VCaP (cell line): ENCODE measurements at regions not wholly inside any gene's neighbourhood (a gene's known extent, or its start where the extent isn't known, plus 50 kb on each side); places are given as distances from the start of the nearest gene placed in this dataset.

Experiments used
- H3K27ac ChIP-seq: fragments of 450-650 bp; 2 replicates; pipeline ENCODE4 v1.5.1; 2017
- TF ChIP-seq, protein P1 (sequence below): fragments of 450-650 bp; conservative IDR thresholded peaks from 2 replicates; pipeline ENCODE4 v1.5.1; 2017; ENCODE audit warnings: mild to moderate bottlenecking, moderate library complexity

DNA sequence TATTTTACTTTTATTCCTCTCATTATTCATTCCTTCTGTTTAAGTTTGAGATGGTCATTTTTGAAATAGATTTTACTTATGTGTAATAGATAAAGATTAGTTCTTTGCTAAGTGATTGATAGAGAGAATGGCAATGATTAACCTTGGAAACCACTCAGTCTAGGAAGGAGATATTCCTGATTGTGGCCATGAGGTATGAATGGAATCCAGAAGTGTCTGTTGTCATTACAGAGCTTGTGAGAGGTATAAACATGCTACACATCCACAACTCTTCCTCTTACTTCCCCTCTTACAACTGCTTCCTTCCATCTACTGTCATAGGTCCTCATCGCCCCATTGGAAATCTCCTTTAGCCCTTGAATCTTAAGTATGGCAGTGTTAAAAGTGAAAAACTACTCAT is 988.8 kb upstream of the B3GALT2 start:
- TF ChIP-seq, protein P1, sequence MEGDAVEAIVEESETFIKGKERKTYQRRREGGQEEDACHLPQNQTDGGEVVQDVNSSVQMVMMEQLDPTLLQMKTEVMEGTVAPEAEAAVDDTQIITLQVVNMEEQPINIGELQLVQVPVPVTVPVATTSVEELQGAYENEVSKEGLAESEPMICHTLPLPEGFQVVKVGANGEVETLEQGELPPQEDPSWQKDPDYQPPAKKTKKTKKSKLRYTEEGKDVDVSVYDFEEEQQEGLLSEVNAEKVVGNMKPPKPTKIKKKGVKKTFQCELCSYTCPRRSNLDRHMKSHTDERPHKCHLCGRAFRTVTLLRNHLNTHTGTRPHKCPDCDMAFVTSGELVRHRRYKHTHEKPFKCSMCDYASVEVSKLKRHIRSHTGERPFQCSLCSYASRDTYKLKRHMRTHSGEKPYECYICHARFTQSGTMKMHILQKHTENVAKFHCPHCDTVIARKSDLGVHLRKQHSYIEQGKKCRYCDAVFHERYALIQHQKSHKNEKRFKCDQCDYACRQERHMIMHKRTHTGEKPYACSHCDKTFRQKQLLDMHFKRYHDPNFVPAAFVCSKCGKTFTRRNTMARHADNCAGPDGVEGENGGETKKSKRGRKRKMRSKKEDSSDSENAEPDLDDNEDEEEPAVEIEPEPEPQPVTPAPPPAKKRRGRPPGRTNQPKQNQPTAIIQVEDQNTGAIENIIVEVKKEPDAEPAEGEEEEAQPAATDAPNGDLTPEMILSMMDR = no peak
- H3K27ac ChIP-seq = no peak overlapping the region

DNA sequence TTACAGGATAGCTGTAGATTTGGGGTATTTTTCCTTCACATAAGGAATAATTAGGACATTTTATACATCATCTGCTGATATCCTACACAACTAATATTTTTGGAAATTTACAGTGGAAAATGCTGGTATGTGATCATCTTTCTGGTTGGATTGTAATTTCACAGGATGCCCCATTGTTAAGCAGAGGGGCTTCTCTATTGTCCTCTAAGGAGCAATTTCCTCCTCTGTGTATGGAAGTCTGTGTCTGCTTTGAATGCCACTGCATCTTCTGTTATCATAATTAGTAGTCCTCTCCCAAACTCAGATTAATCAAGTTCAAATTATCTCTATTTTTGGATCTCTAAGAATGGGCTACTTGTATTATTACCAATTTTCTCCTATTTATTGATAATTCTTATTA is 988.1 kb upstream of the B3GALT2 start:
- no peak overlapping the region for H3K27ac ChIP-seq
- TF ChIP-seq, protein P1 = no peak

GRCh38 chr1:194171596-194171995 is 985.2 kb upstream of the B3GALT2 start:
- H3K27ac ChIP-seq = no peak overlapping the region
- TF ChIP-seq, protein P1 = no peak

DNA sequence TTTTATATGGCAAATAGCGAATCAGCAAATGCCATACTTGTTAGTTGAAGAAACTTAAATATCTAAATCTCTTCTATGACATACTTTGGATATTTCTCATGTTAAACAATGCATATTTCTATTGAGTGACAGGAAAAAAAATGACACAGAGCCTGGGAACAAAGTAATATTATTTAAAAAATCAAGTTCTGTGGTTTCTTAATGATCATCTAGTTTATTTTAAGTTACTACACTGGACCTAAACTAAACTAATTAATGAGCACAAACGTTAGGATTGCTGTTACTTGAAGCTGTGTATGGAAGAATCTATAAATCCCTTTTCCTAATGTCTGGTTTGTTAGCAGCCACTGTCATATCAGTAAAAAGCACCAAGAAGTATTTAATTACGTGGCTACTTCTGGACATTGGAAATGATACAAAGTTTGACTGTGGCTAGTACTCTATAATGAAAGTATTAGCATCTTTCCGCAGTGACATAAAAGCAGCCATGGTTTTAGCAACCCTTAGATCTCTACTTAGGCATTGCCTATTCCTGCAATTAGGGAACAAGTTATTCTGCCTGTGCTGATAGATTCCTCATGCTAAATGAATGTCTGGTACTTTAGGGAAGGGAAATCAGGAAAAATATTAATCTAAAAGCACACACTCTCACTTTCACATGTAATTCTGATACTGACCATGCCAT is 981.7 kb upstream of the B3GALT2 start:
- H3K27ac ChIP-seq = no peak overlapping the region
- TF ChIP-seq, protein P1 = no peak

DNA sequence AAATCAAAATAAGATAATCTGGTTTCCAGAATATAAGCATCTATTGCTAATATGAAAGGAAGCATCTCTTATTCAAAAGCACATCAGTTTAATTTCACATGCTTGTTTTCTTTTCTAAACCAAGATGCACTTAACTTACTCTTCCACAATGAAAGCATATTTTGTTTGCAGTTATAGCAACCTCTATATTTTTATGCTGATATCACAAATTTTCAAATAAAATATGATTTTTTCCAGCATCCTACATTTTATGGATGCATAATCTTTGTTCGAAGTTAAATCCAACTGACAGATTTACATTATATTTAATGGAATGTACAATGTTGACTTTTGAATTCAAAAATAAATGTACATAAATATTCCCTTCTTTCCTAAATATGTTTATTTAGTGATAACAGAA is 978.3 kb upstream of the B3GALT2 start:
- no peak overlapping the region for H3K27ac ChIP-seq
- TF ChIP-seq, protein P1 = no peak

DNA sequence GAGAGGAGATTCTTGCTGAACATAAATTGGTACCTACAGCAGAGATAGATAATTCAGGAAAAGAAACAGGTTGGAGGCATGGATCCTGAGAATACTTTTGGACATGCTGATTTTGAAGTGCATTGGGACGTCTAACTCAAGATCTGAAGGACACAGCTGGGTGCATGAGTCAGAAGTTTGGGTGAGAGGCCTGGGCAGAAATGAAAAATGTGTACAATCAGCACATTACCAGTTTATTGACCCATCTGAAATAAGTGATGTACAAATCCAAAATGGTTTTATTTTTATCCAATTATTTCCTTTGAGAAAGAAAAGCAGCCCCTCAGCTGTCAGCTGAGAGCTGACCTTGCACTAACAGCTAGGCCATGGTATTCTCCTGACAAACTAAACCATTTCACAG is 975.2 kb upstream of the B3GALT2 start:
- no peak overlapping the region for H3K27ac ChIP-seq
- TF ChIP-seq, protein P1 = no peak

DNA sequence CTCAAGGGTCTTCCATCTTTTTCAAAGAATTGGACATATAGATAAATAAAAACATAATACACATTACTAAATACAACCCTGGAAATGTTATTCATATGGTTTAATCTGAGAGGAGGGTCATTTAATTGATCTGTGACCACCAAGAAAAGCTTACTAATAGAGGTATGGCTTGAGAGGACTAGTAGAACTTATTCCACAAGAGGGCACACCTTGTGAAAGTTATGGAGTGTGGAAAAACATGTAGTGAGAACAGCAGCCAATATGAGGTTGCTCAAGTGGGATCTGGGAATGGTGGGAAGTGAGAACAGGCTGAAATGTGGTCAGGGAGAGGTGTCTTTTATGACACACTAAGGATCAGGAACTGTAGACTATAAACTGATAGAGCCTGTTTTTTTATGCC is 973.5 kb upstream of the B3GALT2 start:
- TF ChIP-seq, protein P1 = peak; percentile 50
- no peak overlapping the region for H3K27ac ChIP-seq
